ENCODE measurements at regions not wholly inside any gene's neighbourhood (a gene's known extent, or its start where the extent isn't known, plus 50 kb on each side); places are given as distances from the start of the nearest gene placed in this dataset.

GRCh38 chr7:66521675-66522074, 107.0 kb upstream of the KCTD7 start:
- FAIRE-seq: no peak
- ChIA-PET SMC1A (ENCODE audit: uncharacterized antibody, unreplicated experiment) (interaction anchor here (1.3 to 1.6 kb wide), 2 partner anchors 12 to 17 kb away, joined by 3 to 5 read pairs; no protein-coding TSS in a partner anchor), RAD21 (ENCODE audit: unreplicated experiment) (interaction anchor here (0.7 kb wide), 1 partner anchor 68 kb away, joined by 4 read pairs; no protein-coding TSS in a partner anchor), POLR2A (no interaction called here), CTCF (no interaction called here)
- intact Hi-C loops (cut with micrococcal nuclease; ENCODE audit: unreplicated experiment): no loop called here
- ATAC-seq: no peak
- 65% methylated on average over 4 of the region's 4 CpGs for WGBS (ENCODE audit: insufficient coverage, insufficient replicate concordance, low lambda C conversion rate, missing lambda C conversion rate)
- no peaks in the 10 kb centered on the region for H3K27me3 ChIP-seq (replicated peaks in 1 of 2; ENCODE audit: control insufficient read depth in 2 of 2, insufficient read depth in 2 of 2, low read length in 1 of 2)
- no TSS peak for BruUV-seq (replicated peaks)
- H3K27ac ChIP-seq (ENCODE audit: control insufficient read depth, insufficient read depth): no peak overlapping the region
- TF ChIP-seq BACH1 (IDR thresholded peaks at IDR 0.05; ENCODE audit: borderline replicate concordance) (no peak), MLLT1 (IDR thresholded peaks at IDR 0.05) (no peak), RAD51 (IDR thresholded peaks at IDR 0.05) (no peak), ZNF24 (IDR thresholded peaks at IDR 0.05) (no peak), ZNF274 (IDR thresholded peaks at IDR 0.05; ENCODE audit: insufficient read depth, insufficient read length) (no peak), ZBTB40 (IDR thresholded peaks at IDR 0.05; ENCODE audit: borderline replicate concordance) (no peak), ZNF207 (IDR thresholded peaks at IDR 0.05; ENCODE audit: borderline replicate concordance) (no peak), RUNX3 (IDR thresholded peaks at IDR 0.05; ENCODE audit: low read length) (no peak), CEBPB (IDR thresholded peaks at IDR 0.05; ENCODE audit: borderline replicate concordance in 1 of 2, low read depth in 2 of 2, low read length in 2 of 2) (no peak), POLR2A (IDR thresholded peaks at IDR 0.05; ENCODE audit: low read depth, low read length) (no peak), HSF1 (IDR thresholded peaks at IDR 0.05; ENCODE audit: low read depth, low read length) (no peak), SMC3 (IDR thresholded peaks at IDR 0.05; ENCODE audit: borderline replicate concordance, low read length) (no peak), SMAD5 (IDR thresholded peaks at IDR 0.05; ENCODE audit: low read depth) (no peak)
- no peaks in the 10 kb centered on the region for H3K4me1 ChIP-seq (ENCODE audit: control insufficient read depth, insufficient read depth, low read length)
- H3K9me3 ChIP-seq (replicated peaks; ENCODE audit: control insufficient read depth, insufficient read depth, low read length): no peaks in the 10 kb centered on the region
- no peak overlapping the region for H3K4me3 ChIP-seq
- no peak overlapping the region for H3K4me2 ChIP-seq (ENCODE audit: control insufficient read depth, insufficient read depth)
- H2AFZ ChIP-seq (ENCODE audit: control insufficient read depth, low read depth, low read length): no peak overlapping the region
- in situ Hi-C loops (cut with MboI): no loop called here
- no peaks in the 10 kb centered on the region; the same call in 1 of the 2 replicates for H4K20me1 ChIP-seq (ENCODE audit: control insufficient read depth, insufficient read depth)
- no peaks in the 10 kb centered on the region for H3K36me3 ChIP-seq (ENCODE audit: control insufficient read depth in 2 of 2, insufficient read depth in 2 of 2, low read length in 1 of 2)
- no peak for DNase-seq (ENCODE audit: low read depth, low spot score)
- no peak overlapping the region for H3K9ac ChIP-seq (ENCODE audit: control insufficient read depth, insufficient read depth, low read length)
- no peaks in the 10 kb centered on the region for H3K79me2 ChIP-seq (ENCODE audit: control insufficient read depth, insufficient read depth, low read length)

All from GM12878 (cell line).